ENCODE measurements at regions not wholly inside any gene's neighbourhood (a gene's known extent, or its start where the extent isn't known, plus 50 kb on each side); places are given as distances from the start of the nearest gene placed in this dataset.

DNA sequence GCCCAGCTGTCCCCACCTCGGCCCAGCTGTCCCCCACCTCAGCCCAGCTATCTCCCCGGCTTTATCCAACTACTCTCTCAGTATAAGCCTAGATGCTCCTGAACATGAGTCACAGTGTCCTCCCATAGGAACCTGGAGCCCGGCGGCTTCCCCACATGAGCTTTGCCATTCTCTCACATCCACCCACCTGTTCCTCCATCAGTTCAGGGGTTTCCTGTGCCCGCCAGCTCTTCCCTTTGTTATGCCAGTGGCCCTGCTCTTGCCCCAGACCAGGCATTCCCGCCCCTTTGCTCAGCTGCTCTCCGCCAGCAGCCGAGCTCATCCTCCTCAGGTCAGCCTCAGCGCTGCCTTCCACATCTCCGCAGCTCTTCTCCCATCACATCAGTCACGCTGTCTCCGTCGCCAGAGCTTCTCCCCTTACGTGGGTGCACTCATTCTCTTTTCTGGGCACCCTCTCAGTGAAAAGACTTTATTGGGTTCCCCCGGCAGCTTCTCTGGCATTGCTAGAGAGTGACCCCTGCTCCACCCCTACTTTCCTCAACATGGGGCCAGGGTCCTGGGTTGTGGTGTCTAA is 89.5 kb upstream of the CSF3R start:
- no peak for DNase-seq

DNA sequence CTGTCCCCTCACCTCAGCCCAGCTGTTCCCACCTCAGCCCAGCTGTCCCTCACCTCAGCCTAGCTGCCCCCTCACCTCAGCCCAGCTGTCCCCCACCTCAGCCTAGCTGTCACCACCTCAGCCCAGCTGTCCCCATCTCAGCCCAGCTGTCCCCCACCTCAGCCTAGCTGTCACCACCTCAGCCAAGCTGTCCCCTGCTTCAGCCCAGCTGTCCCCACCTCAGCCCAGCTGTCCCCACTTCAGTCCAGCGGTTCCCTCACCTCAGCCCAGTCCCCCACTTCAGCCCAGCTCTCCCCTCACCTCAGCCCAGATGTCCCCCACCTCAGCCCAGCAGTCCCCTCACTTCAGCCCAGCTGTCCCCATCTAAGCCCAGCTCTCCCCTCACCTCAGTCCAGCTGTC is 88.4 kb upstream of the CSF3R start:
- no peak for DNase-seq

DNA sequence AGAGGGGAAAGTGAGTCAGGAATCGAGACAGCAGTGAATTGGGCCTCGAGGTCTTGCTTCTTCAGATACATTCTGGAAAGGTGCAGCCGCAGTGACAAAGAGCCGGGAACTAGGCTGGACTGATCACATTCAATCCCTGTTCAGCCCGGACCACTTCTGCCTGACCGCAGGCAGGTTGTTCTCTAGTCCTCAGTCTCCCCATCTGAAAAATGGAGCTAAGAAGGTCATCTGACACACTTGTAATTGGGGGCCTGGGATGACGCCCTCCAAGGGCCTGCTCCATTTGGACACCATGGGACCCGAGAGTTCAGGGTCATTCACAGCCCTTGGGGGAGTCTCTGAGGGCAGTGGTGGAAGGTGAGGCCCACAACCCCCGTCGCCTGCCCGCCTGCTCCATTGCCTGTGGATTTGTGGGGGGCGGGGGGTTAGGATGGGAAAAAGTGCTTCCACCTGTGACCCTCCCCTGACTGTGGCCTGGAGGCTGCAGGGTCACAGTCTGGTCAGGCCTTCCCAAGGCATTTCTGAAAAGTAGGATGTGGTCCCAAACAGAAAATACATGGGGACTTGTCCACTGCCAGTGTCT is 87.9 kb upstream of the CSF3R start:
- no peak for DNase-seq

GRCh38 chr1:36570006-36570405 is 87.3 kb upstream of the CSF3R start:
- no peak for DNase-seq

DNA sequence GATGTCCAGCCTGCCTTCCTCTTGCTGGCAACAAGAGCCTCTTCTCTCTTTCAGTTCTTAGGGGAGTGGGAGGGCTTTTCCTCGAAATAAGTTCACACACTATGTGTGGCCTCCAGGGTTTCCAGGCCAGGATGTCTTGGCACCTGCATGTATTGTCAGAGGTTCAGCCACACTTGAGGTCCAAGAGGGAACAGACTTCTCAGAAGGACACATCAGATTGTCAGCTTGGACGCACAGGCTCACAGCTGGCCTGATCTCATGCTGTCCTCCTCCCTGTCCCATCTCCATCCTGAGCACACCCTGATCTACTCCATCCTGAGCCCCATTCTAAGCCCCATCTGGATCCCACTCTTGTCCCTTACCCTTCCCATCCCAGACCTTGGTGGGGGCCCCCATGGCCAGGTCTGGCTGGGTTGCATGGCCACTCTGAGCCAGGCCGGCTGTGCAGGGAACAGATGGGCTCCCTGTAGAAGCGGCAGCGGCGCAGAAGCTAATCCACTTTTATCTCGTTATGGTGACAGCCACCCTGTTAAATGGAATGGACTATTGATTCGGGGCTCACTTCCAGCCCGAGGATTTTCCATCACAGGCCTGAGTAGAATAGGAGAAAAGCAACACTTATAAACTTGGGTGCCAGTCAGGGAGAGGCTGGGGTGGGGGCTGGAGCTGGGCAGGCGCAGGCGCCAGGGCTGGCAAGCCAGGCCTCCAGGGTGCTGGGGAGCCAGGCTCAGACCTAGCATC is 85.1 kb upstream of the CSF3R start:
- DNase-seq, result no peak

GRCh38 chr1:36565576-36566501 is 83.1 kb upstream of the CSF3R start:
- no peak for DNase-seq

GRCh38 chr1:36562181-36562685 is 79.5 kb upstream of the CSF3R start:
- no peak for DNase-seq

DNA sequence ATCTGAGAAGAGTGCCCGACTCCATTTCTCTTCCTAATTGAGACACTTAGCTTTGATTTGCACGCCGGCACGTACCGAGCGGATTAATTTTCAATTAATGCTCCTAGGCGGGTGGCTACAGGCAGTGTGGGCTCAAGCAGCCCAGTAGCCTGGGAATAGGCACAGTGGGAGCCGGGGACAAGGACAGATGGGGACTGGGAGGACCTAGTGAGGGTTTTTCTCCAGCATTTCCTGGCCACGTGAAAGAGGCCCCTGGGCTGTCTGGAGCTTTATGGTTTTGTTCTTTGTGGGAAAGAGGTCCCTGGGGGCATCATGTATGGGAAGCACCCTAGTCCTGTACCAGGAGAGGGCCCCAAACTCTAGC is 78.6 kb upstream of the CSF3R start:
- DNase-seq, result no peak

DNA sequence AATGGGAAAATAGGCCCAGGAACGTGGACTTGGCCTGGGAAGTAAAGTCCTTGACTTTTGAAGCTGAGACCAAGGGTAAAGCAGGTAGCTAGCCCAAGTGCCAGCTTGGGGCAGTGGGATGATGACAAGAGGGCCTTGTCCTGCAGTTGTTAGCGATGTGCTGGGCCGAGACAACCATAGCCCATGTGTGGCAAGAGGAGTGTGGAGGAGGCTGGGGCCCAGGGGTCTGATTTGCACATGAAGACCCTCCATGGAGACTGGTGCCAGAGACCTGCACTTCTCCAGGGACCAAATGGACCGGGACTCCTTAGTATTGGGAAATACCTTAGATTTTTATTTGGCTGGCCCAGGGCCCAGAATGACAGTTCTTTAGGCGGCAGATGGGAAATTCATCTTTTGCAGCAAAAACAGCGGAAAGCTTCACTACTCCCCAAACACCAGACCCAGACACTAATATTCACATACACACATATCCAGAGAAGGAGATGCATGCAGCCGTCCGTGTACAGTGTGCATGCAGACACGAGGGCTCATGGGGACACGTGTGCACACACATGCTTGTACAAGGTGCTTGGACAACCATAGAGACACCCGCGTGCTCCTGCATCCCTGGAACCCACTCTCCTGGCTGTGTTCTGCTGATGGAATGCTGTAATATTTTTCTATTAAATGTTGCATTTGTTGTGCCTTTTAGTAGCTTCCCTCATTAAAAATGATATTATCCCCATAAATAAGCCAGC is 78.1 kb upstream of the CSF3R start:
- no peak for DNase-seq

- DNase-seq, result no peak
Measured at GRCh38 chr1:36560177-36560576, 77.5 kb upstream of the CSF3R start.

GRCh38 chr1:36559061-36559460 is 76.3 kb upstream of the CSF3R start:
- no peak for DNase-seq

- DNase-seq, result no peak
Measured at GRCh38 chr1:36557041-36558000, 74.6 kb upstream of the CSF3R start.

DNA sequence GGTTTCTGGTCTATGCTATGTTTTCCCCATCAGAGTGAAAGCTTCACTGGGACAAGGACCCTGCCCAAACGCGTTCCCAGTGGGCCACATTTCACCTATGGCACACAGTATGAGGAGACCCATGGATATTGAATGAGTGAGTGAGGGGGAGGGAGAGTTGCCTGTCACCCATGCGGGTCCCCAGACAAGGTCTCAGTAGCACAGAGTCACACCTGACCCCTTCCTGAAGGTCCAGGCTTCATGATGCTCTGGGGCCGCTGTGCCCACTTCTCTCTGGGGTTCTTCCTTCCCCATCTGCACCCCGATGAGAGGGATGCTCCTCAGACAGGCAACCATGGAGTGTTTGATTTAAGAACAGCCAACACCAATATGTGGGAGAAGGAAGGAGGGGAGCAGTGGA is 72.3 kb upstream of the CSF3R start:
- no peak for DNase-seq

DNA sequence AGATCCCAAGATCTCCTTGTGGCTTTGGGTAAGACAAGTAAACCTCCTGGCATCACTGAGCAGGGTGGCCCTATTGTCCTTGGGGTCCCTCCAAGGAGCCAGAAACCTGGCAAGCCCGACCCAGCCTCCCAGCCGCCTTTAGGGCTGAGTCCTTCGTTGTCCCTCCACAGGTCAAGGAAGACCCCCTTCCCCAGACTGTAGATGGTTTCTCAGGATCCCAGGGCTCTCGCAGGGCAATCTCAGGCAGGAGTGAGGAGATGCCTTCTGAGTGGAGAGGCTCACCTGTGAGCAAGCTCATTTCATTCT is 71.6 kb upstream of the CSF3R start:
- no peak for DNase-seq

GRCh38 chr1:36553591-36554322 is 71.0 kb upstream of the CSF3R start:
- DNase-seq, result peak in 1 of 2 experiments; percentile 18

GRCh38 chr1:36542962-36543515 is 60.3 kb upstream of the CSF3R start:
- DNase-seq, result peak in 1 of 2 experiments; percentile 2

- DNase-seq, result no peak
Measured at GRCh38 chr1:36542024-36542961, 59.6 kb upstream of the CSF3R start.

- no peak for DNase-seq
Measured at GRCh38 chr1:36540056-36540455, 57.3 kb upstream of the CSF3R start.

DNA sequence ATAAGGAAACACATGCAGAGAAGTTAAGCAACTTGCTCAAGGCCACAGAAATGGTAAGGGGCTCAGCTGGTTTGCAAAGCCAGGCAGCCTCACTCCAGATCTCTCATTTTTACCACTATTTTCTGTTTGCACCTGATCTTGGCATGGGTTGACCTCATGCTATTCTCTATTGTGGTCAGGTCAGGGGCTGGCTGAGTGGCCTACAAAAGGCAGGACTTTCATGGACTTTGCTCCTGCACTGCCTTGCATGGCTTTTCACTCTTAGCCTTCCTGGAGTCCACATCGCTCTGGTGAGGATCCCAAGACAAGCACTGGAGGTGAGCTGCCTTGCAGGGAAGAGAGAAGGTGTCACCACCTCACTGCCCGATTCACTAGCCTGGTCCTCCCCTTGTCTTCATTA is 56.8 kb upstream of the CSF3R start:
- no peak for DNase-seq
